GM23338 (cell line): ENCODE measurements at regions not wholly inside any gene's neighbourhood (a gene's known extent, or its start where the extent isn't known, plus 50 kb on each side); places are given as distances from the start of the nearest gene placed in this dataset.

Experiments used
- EZH2 ChIP-seq: fragments of 200-600 bp; sonication (generic); IDR thresholded peaks from one replicate; pipeline ENCODE4 v1.8.0; 2017; ENCODE audit warnings: antibody characterized with exemption, mild to moderate bottlenecking, low read depth; ENCODE audit not compliant: unreplicated experiment
- TF ChIP-seq, protein P1 (sequence below), 2 experiments: fragments of 200-600 bp in 1 of 2; sonication (generic) in 1 of 2; conservative IDR thresholded peaks; 2 replicates each; pipeline versions ENCODE4 v1.5.1 to v1.6.1; 2016 to 2017; ENCODE audit warnings: antibody characterized with exemption in 2 of 2, low read depth in 2 of 2, mild to moderate bottlenecking in 2 of 2, moderate library complexity in 1 of 2

DNA sequence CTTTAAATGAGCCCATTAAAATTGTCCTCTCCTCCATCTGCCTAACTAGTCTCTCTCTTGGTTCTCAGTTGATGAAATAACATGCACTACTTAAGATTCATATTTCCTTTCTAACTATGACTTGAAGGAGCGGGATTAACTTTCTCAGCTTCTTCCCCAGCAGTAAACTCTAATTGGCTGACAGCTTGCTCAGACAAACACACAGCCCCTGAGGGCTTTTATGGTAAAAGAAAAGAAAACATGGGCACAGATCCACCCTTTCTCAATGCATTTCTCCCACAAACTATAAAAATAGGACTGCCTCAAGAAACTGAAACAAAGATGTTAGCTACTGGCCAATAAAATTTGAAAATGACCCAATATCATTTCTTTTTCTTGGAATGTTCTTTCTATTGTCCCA is 703.1 kb downstream of the ADGRL2 start:
- no peak for TF ChIP-seq EZH2
- TF ChIP-seq, protein P1, sequence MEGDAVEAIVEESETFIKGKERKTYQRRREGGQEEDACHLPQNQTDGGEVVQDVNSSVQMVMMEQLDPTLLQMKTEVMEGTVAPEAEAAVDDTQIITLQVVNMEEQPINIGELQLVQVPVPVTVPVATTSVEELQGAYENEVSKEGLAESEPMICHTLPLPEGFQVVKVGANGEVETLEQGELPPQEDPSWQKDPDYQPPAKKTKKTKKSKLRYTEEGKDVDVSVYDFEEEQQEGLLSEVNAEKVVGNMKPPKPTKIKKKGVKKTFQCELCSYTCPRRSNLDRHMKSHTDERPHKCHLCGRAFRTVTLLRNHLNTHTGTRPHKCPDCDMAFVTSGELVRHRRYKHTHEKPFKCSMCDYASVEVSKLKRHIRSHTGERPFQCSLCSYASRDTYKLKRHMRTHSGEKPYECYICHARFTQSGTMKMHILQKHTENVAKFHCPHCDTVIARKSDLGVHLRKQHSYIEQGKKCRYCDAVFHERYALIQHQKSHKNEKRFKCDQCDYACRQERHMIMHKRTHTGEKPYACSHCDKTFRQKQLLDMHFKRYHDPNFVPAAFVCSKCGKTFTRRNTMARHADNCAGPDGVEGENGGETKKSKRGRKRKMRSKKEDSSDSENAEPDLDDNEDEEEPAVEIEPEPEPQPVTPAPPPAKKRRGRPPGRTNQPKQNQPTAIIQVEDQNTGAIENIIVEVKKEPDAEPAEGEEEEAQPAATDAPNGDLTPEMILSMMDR (conservative IDR thresholded peaks at IDR 0.05; ENCODE audit: low read depth in 2 of 2): no peak
